ENCODE measurements at regions not wholly inside any gene's neighbourhood (a gene's known extent, or its start where the extent isn't known, plus 50 kb on each side); places are given as distances from the start of the nearest gene placed in this dataset.

GRCh38 chr1:199791495-199791894 is 236.0 kb upstream of the NR5A2 start:
- TF ChIP-seq CTCF (IDR thresholded peaks at IDR 0.05) (no peak), POLR2AphosphoS5 (IDR thresholded peaks at IDR 0.05; ENCODE audit: insufficient read depth in 1 of 2, low read depth in 1 of 2) (no peak)

Measured in vagina (tissue), 2 donors.